Astrocyte of the spinal cord (primary cell): ENCODE measurements at regions not wholly inside any gene's neighbourhood (a gene's known extent, or its start where the extent isn't known, plus 50 kb on each side); places are given as distances from the start of the nearest gene placed in this dataset.

ENCODE experiments used
- DNase-seq: peaks from one replicate; pipeline ENCODE4 v3.0.0; 2011; ENCODE audit warnings: low read depth, low spot score
- H3K4me3 ChIP-seq: 2 replicates; pipeline ENCODE4 v1.5.1; 2011; ENCODE audit warnings: low read depth, mild to moderate bottlenecking, low read length, moderate library complexity
- in situ Hi-C: cut with HindIII; loops from 2 replicates; pipeline ENCODE4 v1.10.0; 2017; ENCODE audit warnings: low sequenced_read_pairs
- TF ChIP-seq, protein P1 (sequence below): IDR thresholded peaks from 2 replicates; pipeline ENCODE4 v1.5.1; 2012; ENCODE audit warnings: low read depth, mild to moderate bottlenecking, low read length, inconsistent platforms

GRCh38 chr3:197425485-197426120, 127.2 kb upstream of the DLG1 start:
- in situ Hi-C loops: no loop called here
- TF ChIP-seq, protein P1, sequence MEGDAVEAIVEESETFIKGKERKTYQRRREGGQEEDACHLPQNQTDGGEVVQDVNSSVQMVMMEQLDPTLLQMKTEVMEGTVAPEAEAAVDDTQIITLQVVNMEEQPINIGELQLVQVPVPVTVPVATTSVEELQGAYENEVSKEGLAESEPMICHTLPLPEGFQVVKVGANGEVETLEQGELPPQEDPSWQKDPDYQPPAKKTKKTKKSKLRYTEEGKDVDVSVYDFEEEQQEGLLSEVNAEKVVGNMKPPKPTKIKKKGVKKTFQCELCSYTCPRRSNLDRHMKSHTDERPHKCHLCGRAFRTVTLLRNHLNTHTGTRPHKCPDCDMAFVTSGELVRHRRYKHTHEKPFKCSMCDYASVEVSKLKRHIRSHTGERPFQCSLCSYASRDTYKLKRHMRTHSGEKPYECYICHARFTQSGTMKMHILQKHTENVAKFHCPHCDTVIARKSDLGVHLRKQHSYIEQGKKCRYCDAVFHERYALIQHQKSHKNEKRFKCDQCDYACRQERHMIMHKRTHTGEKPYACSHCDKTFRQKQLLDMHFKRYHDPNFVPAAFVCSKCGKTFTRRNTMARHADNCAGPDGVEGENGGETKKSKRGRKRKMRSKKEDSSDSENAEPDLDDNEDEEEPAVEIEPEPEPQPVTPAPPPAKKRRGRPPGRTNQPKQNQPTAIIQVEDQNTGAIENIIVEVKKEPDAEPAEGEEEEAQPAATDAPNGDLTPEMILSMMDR: no peak
- H3K4me3 ChIP-seq: no peak overlapping the region
- no peak for DNase-seq

GRCh38 chr3:197424674-197425484, 126.5 kb upstream of the DLG1 start:
- in situ Hi-C loops: no loop called here
- H3K4me3 ChIP-seq: no peak overlapping the region
- TF ChIP-seq, protein P1: no peak
- no peak for DNase-seq

- no peak for DNase-seq
- TF ChIP-seq, protein P1: no peak
- H3K4me3 ChIP-seq: no peak overlapping the region
- in situ Hi-C loops: no loop called here
Measured at GRCh38 chr3:197424266-197424665, 125.9 kb upstream of the DLG1 start.

DNA sequence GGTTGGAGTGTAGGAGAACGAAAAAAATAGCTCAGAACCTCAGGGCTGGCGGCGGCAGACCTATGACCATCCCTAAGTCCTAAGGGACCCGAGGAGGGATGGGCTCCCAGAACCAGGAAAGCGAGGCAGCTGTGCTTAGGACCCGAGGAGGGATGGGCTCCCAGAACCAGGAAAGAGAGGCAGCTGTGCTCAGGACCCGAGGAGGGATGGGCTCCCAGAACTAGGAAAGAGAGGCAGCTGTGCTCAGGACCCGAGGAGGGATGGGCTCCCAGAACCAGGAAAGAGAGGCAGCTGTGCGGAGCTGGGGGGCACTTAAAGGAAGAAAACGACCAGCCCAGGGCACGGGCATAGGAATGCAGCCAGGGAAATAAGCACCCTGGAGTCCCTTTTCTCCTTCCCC, 125.0 kb upstream of the DLG1 start:
- no peak overlapping the region for H3K4me3 ChIP-seq
- no peak for DNase-seq
- TF ChIP-seq, protein P1: no peak
- in situ Hi-C loops: no loop called here

DNA sequence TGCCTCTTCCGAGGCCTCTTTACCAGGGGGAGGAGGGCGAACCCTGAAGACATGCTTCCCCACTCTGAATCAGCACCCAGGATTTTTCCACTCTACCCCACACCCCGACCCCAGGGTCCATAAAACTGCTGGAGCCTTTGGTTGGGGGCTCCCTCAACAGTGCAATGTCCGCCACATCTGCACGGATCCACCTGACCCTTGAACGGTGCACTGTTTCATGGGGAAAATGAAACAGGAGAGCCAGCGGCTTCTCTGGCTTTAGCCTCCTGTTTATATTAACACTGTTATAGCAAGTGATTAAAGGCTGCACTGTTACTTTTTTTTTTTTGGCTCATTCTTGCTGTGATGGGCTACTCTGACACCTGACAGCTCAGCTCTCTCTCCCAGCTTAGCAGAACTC, 124.1 kb upstream of the DLG1 start:
- no peak overlapping the region for H3K4me3 ChIP-seq
- TF ChIP-seq, protein P1: no peak
- in situ Hi-C loops: no loop called here
- DNase-seq: no peak

DNA sequence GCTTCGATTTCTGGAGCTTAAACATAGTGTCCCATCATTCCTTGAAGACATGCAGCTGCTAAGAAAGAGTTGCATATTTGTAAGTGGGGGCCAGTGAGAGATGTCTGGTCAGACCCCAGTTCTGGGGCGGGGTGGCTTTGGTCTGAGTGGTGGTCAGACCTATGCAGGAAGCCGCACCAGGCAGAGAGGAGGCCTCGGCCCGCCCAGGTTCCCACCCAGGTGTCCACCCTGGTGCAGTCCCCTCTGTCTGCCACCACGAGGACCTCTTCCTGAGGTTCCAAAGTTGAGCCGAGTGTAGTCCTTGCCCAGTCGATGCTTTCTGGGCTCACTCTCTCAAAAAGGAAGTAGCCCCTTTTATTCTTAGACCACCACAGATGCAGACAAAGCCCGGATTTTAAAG, 122.6 kb upstream of the DLG1 start:
- TF ChIP-seq, protein P1: no peak
- in situ Hi-C loops: no loop called here
- DNase-seq: no peak
- no peak overlapping the region for H3K4me3 ChIP-seq
